Neural crest cell (in vitro differentiated cells): ENCODE measurements at regions not wholly inside any gene's neighbourhood (a gene's known extent, or its start where the extent isn't known, plus 50 kb on each side); places are given as distances from the start of the nearest gene placed in this dataset.

ENCODE experiments used
- DNase-seq: peaks from one replicate; pipeline ENCODE4 v3.0.0; 2021; ENCODE audit warnings: low read depth, mixed read lengths, low spot score
- H3K27ac Mint-ChIP-seq: one replicate; pipeline ENCODE4 v1.8.0; 2021; ENCODE audit warnings: mild to moderate bottlenecking, mixed read lengths; ENCODE audit not compliant: unreplicated experiment
- H3K27me3 Mint-ChIP-seq: 2 replicates; pipeline ENCODE4 v1.8.0; 2021; ENCODE audit warnings: low read depth, mild to moderate bottlenecking, mixed read lengths
- H3K36me3 Mint-ChIP-seq: 2 replicates; pipeline ENCODE4 v1.8.0; 2021; ENCODE audit warnings: low read depth, mild to moderate bottlenecking, mixed read lengths
- H3K4me1 Mint-ChIP-seq: 2 replicates; pipeline ENCODE4 v1.8.0; 2021; ENCODE audit warnings: mixed read lengths
- H3K4me3 Mint-ChIP-seq: one replicate; pipeline ENCODE4 v1.8.0; 2021; ENCODE audit warnings: mild to moderate bottlenecking, mixed read lengths
- H3K9me3 Mint-ChIP-seq: 2 replicates; pipeline ENCODE4 v1.8.0; 2021; ENCODE audit warnings: mixed read lengths
- TF ChIP-seq, protein P1 (sequence below): fragments of 200-600 bp; sonication (generic); conservative IDR thresholded peaks from 2 replicates; pipeline ENCODE4 v1.5.0; 2021; ENCODE audit warnings: antibody characterized with exemption, mild to moderate bottlenecking

DNA sequence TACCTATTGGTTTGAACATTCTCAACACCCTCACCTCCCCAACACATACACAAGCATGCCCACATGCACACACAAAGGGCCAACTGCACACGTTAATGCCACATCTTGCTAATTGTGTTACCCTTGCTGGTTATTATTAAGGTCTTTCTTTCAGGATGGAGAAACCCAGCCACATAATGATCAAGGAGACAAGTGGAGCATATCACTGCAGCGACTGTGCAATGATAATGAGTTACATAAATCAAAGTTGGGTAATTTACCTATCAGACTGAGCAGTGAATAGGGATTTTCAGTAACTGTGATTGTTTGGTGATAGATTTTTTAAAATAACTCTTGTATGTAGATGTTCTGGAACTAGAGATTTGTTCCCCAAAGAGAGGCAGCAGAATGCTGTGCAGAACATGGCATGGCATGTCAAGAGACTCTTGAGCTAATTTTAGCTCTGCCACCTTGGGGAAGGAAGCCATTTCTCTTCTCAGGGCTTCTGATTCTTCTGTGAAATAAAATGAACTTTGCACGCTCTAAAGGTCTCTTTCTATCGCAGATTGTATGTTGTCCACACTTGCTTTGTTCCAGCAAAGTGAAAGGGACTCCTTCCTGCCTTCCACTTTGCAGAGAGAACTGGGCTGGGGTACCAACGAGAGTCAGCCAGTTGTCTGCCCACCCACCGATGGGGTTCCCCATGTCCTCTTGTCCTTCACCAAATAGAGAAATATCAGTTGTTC is 126.0 kb upstream of the CAMK1G start:
- TF ChIP-seq, protein P1, sequence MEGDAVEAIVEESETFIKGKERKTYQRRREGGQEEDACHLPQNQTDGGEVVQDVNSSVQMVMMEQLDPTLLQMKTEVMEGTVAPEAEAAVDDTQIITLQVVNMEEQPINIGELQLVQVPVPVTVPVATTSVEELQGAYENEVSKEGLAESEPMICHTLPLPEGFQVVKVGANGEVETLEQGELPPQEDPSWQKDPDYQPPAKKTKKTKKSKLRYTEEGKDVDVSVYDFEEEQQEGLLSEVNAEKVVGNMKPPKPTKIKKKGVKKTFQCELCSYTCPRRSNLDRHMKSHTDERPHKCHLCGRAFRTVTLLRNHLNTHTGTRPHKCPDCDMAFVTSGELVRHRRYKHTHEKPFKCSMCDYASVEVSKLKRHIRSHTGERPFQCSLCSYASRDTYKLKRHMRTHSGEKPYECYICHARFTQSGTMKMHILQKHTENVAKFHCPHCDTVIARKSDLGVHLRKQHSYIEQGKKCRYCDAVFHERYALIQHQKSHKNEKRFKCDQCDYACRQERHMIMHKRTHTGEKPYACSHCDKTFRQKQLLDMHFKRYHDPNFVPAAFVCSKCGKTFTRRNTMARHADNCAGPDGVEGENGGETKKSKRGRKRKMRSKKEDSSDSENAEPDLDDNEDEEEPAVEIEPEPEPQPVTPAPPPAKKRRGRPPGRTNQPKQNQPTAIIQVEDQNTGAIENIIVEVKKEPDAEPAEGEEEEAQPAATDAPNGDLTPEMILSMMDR: no peak
- Mint-ChIP-seq H3K4me1 (peaks cover 20% of the 10 kb centered on the region), H3K27ac (no peak overlapping the region), H3K36me3 (no peaks in the 10 kb centered on the region), H3K4me3 (no peak overlapping the region), H3K27me3 (peaks cover 3% of the 10 kb centered on the region), H3K9me3 (peaks cover 7% of the 10 kb centered on the region)
- no peak for DNase-seq

DNA sequence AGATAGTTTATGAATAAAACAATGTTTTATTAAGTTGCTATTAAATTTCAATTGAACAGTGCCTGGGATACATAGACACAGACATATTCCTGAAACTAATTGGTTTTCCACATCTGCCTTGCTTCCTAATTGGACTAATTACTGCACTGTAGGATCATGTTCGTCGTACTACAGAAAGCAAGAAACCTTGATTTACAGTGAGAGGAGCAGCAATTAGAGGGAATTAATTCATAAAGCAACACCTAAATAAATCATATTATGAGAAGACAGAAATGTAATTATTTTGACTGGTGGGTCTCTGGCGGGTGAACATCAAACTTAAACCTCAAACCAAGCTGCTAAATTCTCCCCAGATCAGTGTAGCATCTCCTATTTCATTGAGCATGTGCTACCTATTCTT is 124.6 kb upstream of the CAMK1G start:
- Mint-ChIP-seq H3K9me3 (peaks cover 7% of the 10 kb centered on the region), H3K4me1 (peaks cover 20% of the 10 kb centered on the region), H3K36me3 (no peaks in the 10 kb centered on the region), H3K27me3 (peaks cover 3% of the 10 kb centered on the region), H3K4me3 (no peak overlapping the region), H3K27ac (no peak overlapping the region)
- DNase-seq: no peak
- TF ChIP-seq, protein P1: no peak

DNA sequence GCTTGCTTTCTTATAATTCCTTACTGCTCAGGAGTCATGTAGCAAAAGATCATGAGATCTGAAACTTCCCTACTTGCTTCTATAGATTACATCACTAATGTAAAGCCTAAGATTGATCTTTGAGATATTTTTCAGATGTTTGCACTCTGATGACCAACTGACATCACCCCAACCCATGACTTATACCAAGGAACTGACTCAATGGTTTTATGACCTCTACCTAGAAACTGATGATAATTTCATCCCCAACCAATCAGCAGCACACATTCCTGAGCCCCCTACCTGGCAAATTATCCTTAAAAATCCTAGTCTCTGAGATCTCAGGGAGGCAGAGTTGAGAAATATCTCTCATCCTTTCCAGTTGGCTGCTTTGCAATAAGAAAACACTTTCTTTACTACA is 122.3 kb upstream of the CAMK1G start:
- Mint-ChIP-seq H3K4me1 (peaks cover 4% of the 10 kb centered on the region), H3K36me3 (no peaks in the 10 kb centered on the region), H3K27ac (no peak overlapping the region), H3K4me3 (no peak overlapping the region), H3K9me3 (peaks cover 10% of the 10 kb centered on the region), H3K27me3 (peaks cover 3% of the 10 kb centered on the region)
- no peak for DNase-seq
- TF ChIP-seq, protein P1: no peak

DNA sequence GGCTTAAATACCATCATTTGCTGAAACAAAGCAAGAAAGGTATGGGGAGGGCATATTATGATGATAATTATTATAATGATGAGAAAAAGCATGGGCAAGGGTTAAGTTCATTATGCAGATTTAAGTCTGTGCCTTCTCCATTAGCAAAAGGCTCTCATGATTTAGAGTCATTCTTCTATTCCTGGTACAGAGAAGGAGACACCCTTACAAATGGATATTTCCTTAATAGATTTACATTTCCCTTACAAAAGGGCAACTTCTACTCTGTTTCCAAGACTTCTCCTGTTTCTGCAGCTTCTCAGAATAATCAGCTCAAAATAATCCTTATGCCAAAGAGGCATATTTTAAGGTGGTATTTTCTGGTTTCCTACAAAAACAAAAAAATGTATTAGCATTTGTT is 121.1 kb upstream of the CAMK1G start:
- Mint-ChIP-seq H3K9me3 (peaks cover 10% of the 10 kb centered on the region), H3K27me3 (peaks cover 3% of the 10 kb centered on the region), H3K27ac (no peak overlapping the region), H3K4me1 (no peaks in the 10 kb centered on the region), H3K36me3 (no peaks in the 10 kb centered on the region), H3K4me3 (no peak overlapping the region)
- TF ChIP-seq, protein P1: no peak
- no peak for DNase-seq

GRCh38 chr1:209463441-209463840 is 120.1 kb upstream of the CAMK1G start:
- Mint-ChIP-seq H3K36me3 (no peaks in the 10 kb centered on the region), H3K4me1 (no peaks in the 10 kb centered on the region), H3K9me3 (peaks cover 10% of the 10 kb centered on the region), H3K27me3 (peaks cover 3% of the 10 kb centered on the region), H3K27ac (no peak overlapping the region), H3K4me3 (no peak overlapping the region)
- TF ChIP-seq, protein P1: no peak
- DNase-seq: no peak
